ENCODE measurements at regions not wholly inside any gene's neighbourhood (a gene's known extent, or its start where the extent isn't known, plus 50 kb on each side); places are given as distances from the start of the nearest gene placed in this dataset.

GRCh38 chr17:70256751-70257150, 87.4 kb downstream of the KCNJ2 start:
- no TSS peak for BruUV-seq (replicated peaks)
- H3K4me2 ChIP-seq (ENCODE audit: insufficient read depth, low read length) = peak overlapping the region; percentile 71
- no peak overlapping the region for H3K27ac ChIP-seq (ENCODE audit: insufficient read depth, low read depth, low read length)
- peak overlapping the region; percentile 20 for H2AFZ ChIP-seq (ENCODE audit: low read depth, low read length)
- H3K9ac ChIP-seq (replicated peaks; ENCODE audit: extremely low read depth, insufficient read depth, low read length) = no peak overlapping the region
- FAIRE-seq (no peak), DNase-seq (ENCODE audit: low read depth, low spot score) (peak; percentile 19)
- peaks cover 18% of the 10 kb centered on the region for H3K4me1 ChIP-seq (ENCODE audit: control insufficient read depth, extremely low read depth, insufficient read depth, low read length)
- H3K9me3 ChIP-seq (replicated peaks; ENCODE audit: control insufficient read depth, insufficient read depth, low read length) = no peaks in the 10 kb centered on the region
- CTCF ChIA-PET = no interaction called here
- no peak for TF ChIP-seq EZH2 (IDR thresholded peaks at IDR 0.05; ENCODE audit: borderline replicate concordance, low read depth, low read length, severe bottlenecking)
- peak; percentile 40 for TF ChIP-seq FOS (IDR thresholded peaks at IDR 0.05; ENCODE audit: borderline replicate concordance, insufficient read depth, low read length)
- H3K36me3 ChIP-seq (ENCODE audit: control insufficient read depth in 2 of 2, extremely low read depth in 1 of 2, insufficient read depth in 2 of 2, low read length in 2 of 2) = no peaks in the 10 kb centered on the region
- H3K4me3 ChIP-seq (replicated peaks in 1 of 3; ENCODE audit: insufficient read depth in 1 of 3, low read depth in 1 of 3, low read length in 3 of 3) = no peak overlapping the region
- H3K9me1 ChIP-seq (replicated peaks; ENCODE audit: control insufficient read depth, extremely low read depth, insufficient read depth, low read length) = no peaks in the 10 kb centered on the region
- no peaks in the 10 kb centered on the region for H3K27me3 ChIP-seq (ENCODE audit: control insufficient read depth in 2 of 2, insufficient read depth in 2 of 2, low read length in 2 of 2)
- POLR2A ChIA-PET = no interaction called here
- intact Hi-C loops (cut with micrococcal nuclease) (no loop called here), dilution Hi-C loops (cut with MboI; ENCODE audit: extremely low pct_ligation_motif_present, low sequenced_read_pairs) (no loop called here)
- no peaks in the 10 kb centered on the region for H3K79me2 ChIP-seq (ENCODE audit: control insufficient read depth, insufficient read depth, low read length)
- no peaks in the 10 kb centered on the region for H4K20me1 ChIP-seq (replicated peaks; ENCODE audit: control insufficient read depth, extremely low read depth, insufficient read depth, low read length)

GRCh38 chr17:70258465-70258864, 89.1 kb downstream of the KCNJ2 start:
- POLR2A ChIA-PET = no interaction called here
- intact Hi-C loops (cut with micrococcal nuclease) = no loop called here

More at GRCh38 chr17:70258465-70258864, 89.1 kb downstream of the KCNJ2 start:
- FAIRE-seq (no peak), DNase-seq (ENCODE audit: low read depth, low spot score) (no peak)
- peaks cover 18% of the 10 kb centered on the region for H3K4me1 ChIP-seq (ENCODE audit: control insufficient read depth, extremely low read depth, insufficient read depth, low read length)
- H3K4me3 ChIP-seq (replicated peaks in 1 of 3; ENCODE audit: insufficient read depth in 1 of 3, low read depth in 1 of 3, low read length in 3 of 3) = no peak overlapping the region
- no peaks in the 10 kb centered on the region for H3K9me3 ChIP-seq (replicated peaks; ENCODE audit: control insufficient read depth, insufficient read depth, low read length)
- BruUV-seq (replicated peaks) = no TSS peak
- no peaks in the 10 kb centered on the region for H3K27me3 ChIP-seq (ENCODE audit: control insufficient read depth in 2 of 2, insufficient read depth in 2 of 2, low read length in 2 of 2)
- no peak overlapping the region for H3K4me2 ChIP-seq (ENCODE audit: insufficient read depth, low read length)
- H3K9me1 ChIP-seq (replicated peaks; ENCODE audit: control insufficient read depth, extremely low read depth, insufficient read depth, low read length) = no peaks in the 10 kb centered on the region
- no peak overlapping the region for H2AFZ ChIP-seq (ENCODE audit: low read depth, low read length)
- dilution Hi-C loops (cut with MboI; ENCODE audit: extremely low pct_ligation_motif_present, low sequenced_read_pairs) = no loop called here
- CTCF ChIA-PET = no interaction called here
- TF ChIP-seq MYC (IDR thresholded peaks at IDR 0.05; ENCODE audit: low read depth, low read length) (no peak), MAX (IDR thresholded peaks at IDR 0.05; ENCODE audit: insufficient read depth, insufficient read length) (no peak), CTCF (IDR thresholded peaks at IDR 0.05; ENCODE audit: extremely low read depth in 1 of 2, insufficient read depth in 1 of 2, low read depth in 1 of 2, low read length in 2 of 2) (no peak), EZH2 (IDR thresholded peaks at IDR 0.05; ENCODE audit: borderline replicate concordance, low read depth, low read length, severe bottlenecking) (no peak), POLR2A (IDR thresholded peaks at IDR 0.05; ENCODE audit: low read depth, low read length) (no peak), FOS (IDR thresholded peaks at IDR 0.05; ENCODE audit: borderline replicate concordance, insufficient read depth, low read length) (no peak), GATA2 (IDR thresholded peaks at IDR 0.05; ENCODE audit: insufficient read depth, insufficient read length, low read depth, low read length) (no peak), JUN (IDR thresholded peaks at IDR 0.05; ENCODE audit: borderline replicate concordance, insufficient read depth, insufficient read length, low read depth) (no peak), POLR2AphosphoS5 (IDR thresholded peaks at IDR 0.05; ENCODE audit: insufficient read depth, low read depth, low read length) (no peak)
- no peaks in the 10 kb centered on the region for H3K79me2 ChIP-seq (ENCODE audit: control insufficient read depth, insufficient read depth, low read length)
- no peak overlapping the region for H3K9ac ChIP-seq (replicated peaks; ENCODE audit: extremely low read depth, insufficient read depth, low read length)
- H4K20me1 ChIP-seq (replicated peaks; ENCODE audit: control insufficient read depth, extremely low read depth, insufficient read depth, low read length) = no peaks in the 10 kb centered on the region
- H3K36me3 ChIP-seq (ENCODE audit: control insufficient read depth in 2 of 2, extremely low read depth in 1 of 2, insufficient read depth in 2 of 2, low read length in 2 of 2) = no peaks in the 10 kb centered on the region
- no peak overlapping the region for H3K27ac ChIP-seq (ENCODE audit: insufficient read depth, low read depth, low read length)

Data from endothelial cell of umbilical vein (primary cell).